ENCODE measurements at regions not wholly inside any gene's neighbourhood (a gene's known extent, or its start where the extent isn't known, plus 50 kb on each side); places are given as distances from the start of the nearest gene placed in this dataset.

DNA sequence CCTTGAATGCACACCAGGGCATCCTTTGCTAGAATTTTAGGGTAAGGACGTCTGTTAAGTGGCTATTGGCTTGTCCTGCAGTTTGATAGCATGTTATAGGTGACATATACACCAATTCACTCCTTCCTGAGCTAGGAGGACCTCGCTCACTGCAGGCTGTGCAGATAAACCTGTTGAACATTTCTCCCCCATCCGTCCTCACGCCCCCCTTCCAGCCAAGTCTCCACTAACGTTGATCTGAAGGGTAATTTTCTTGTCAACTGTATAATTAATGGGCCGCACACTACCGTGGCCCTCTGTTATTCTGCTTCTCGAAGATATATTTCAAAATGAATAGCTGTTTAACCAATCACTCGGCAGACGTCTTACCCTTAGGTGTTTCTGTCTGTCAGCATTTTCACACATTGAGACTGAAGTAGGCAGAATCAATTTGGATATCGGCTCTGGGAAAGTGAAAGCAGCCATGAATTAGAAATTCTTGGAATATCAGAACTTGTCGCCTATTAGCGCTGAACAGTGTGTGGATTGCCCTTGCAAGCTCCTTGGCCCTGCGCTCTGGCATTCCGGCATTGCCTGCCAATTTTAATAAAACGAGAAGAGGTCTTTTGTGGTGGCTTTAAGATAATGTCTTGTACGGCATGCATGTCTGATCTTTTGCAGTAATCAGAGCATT is 905.3 kb downstream of the TYW1 start:
- TF ChIP-seq EP300 (IDR thresholded peaks at IDR 0.05) (no peak), POLR2A (IDR thresholded peaks at IDR 0.05) (no peak), POLR2AphosphoS5 (IDR thresholded peaks at IDR 0.05) (no peak)
- TF ChIP-seq, protein P1, sequence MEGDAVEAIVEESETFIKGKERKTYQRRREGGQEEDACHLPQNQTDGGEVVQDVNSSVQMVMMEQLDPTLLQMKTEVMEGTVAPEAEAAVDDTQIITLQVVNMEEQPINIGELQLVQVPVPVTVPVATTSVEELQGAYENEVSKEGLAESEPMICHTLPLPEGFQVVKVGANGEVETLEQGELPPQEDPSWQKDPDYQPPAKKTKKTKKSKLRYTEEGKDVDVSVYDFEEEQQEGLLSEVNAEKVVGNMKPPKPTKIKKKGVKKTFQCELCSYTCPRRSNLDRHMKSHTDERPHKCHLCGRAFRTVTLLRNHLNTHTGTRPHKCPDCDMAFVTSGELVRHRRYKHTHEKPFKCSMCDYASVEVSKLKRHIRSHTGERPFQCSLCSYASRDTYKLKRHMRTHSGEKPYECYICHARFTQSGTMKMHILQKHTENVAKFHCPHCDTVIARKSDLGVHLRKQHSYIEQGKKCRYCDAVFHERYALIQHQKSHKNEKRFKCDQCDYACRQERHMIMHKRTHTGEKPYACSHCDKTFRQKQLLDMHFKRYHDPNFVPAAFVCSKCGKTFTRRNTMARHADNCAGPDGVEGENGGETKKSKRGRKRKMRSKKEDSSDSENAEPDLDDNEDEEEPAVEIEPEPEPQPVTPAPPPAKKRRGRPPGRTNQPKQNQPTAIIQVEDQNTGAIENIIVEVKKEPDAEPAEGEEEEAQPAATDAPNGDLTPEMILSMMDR (IDR thresholded peaks at IDR 0.05) = no peak
